Activated CD4-positive, CD25-positive, alpha-beta regulatory T cell (primary cell): ENCODE measurements at regions not wholly inside any gene's neighbourhood (a gene's known extent, or its start where the extent isn't known, plus 50 kb on each side); places are given as distances from the start of the nearest gene placed in this dataset.

Source experiments
- DNase-seq, 4 experiments: peaks; one replicate each; lab custom pipeline; 2025; lab: John Stamatoyannopoulos, UW

- DNase-seq = no peak
Measured at GRCh38 chr12:92582475-92582874, 120.3 kb upstream of the PLEKHG7 start.

- no peak for DNase-seq
Measured at GRCh38 chr12:92581604-92582003, 121.2 kb upstream of the PLEKHG7 start.

DNA sequence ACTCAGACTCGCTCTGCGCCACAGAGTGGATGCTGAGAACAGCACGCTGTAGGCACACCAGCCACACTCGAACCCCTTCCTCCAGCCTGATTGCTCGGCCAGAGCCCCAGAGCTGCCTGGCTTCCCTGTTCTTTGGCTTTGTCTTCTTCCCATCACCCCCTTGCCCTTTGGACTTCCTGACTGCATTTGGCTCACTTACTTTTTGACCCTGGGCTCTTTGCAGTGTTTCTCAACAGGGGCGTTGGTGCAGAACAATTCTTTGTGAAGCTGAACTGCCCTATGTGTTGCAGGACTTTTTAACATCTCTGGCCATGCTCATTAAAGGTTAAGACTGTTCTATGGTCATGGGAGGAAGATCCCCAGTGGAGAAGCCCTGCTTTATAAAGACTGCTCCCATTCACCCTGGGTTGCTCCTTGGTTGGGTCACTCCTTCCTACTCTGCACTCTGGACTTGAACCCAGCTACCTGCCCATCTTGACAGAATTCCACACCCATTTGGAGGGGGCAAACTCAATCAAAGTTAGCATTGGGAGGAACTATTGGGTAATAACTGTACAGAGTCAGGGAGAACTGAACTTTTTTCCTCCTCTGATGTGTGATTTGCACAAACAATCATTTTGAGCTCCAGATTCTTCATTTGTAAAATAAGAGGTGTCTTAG lies 127.7 kb upstream of the PLEKHG7 start:
- DNase-seq = no peak

GRCh38 chr12:92574051-92574783 lies 128.6 kb upstream of the PLEKHG7 start:
- no peak for DNase-seq

DNA sequence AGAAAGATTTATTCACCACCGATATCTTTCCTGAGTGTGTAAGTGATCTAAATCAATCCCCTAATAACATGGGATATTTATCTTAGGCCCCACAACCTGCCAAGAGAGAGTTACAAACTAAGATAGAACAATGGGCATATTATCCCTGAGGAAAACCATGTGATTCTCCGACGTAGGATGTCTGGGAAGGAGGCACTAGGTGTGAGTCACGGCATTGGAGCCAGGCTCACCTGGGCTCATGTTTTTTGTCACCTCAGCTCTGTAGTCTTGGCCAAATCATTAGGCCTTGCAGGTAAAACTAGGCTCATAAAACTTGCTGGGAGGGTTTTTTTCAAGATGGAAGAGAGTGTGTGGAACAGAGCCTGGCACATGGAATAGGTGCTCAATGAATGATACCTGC lies 129.7 kb upstream of the PLEKHG7 start:
- no peak for DNase-seq

GRCh38 chr12:92571844-92572543 lies 130.8 kb upstream of the PLEKHG7 start:
- DNase-seq = no peak

DNA sequence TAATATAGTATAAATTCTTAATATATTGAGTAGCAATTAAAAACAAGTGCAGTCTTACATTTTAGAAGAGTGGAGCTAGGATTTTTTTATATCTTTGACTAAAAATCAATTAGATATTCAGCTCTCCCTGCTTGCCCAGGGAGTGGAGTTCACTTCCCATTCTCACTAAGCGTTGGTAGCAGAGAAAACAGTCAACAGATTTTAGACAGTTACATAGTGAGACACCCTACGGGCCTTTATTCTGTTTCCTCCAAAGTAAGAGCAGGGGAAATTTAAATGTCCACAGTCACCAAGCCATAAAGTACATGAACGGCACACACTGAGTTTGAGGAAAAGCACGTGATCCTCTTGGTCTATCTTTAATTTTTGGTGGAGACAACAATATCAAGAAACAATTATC lies 131.6 kb upstream of the PLEKHG7 start:
- DNase-seq = no peak

DNA sequence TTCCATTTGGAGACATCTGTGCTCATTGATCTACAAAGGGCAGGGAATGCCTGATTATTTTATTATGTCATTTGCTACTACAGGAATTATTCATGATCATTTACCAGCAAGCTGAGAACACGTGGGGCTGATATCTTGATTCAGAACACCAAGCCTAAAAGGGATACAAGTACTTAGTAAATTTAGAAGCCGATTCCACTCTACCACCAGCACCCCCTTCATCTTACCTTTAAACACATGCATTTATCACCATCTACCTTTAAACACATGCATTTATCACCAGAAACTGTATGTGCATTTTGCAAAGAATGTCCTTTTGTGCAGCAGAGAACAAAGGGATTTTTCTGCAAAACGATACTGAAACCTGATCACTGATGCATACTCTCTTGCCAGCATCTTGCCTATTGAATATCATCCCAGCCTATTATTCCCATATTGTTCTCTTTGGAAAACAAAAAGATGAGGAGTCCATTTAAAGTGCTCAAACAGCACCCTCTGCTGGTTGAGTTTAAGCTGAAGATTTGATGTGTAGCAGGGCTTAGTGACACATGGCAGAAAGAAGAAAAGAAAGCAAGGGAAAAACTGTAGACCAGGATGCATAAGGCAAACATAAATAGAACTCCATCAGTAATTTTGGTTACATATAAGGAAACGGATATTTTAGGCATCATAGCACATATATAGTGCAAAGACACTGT lies 132.6 kb upstream of the PLEKHG7 start:
- peak in 1 of 4 experiments; percentile 4 for DNase-seq

DNA sequence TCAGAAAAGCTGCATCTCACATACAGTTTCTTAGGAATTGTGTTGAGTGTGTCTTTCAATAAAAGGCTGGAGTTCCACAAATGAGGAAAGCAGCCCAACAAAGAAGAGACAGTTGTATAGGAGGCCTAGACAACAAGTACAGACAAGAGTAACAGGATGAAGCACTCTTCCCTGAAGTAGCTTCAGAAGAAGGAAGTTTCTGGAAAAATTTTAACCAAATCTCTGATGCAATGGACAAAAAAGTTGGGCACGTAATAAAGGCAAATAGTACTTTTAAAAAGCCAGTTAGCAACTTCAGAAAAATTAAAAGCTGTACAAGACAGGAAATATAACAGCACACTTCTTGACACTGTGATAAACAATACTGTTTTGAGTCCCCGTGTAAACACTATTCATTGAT lies 134.1 kb upstream of the PLEKHG7 start:
- no peak for DNase-seq

GRCh38 chr12:92566448-92567019 lies 136.3 kb upstream of the PLEKHG7 start:
- DNase-seq = no peak

GRCh38 chr12:92563819-92564218 lies 139.0 kb upstream of the PLEKHG7 start:
- no peak for DNase-seq

DNA sequence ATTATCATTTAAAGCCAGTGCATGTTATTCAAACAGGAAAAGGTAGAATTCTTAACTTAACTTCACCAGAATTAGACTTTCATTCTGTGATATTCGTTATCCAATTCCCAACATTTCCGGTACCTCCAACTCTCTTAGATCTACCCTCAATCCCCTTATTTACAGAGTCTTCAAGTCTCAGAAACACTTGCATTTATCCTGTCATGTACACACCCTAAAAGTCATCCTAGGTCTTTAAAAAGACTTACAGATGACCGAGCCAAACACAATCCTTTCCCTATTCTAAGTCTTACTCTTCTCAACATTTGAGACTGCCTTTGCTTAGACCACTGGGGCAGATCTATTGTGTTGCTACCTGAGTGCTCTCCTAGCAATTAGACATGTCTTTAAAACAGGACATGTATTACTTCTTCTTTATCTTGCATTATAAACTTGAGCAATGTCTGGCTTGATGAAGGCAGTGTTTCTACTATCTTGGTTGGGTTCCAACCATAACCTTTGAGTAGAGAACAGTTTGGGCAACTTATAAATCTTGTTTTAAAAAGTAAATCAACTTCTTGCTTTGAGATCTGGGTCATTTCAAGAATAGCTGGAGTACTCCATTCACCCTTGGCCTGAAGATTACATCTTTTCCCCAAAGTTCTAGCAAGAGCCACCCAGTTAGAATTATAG lies 140.6 kb upstream of the PLEKHG7 start:
- DNase-seq = no peak

DNA sequence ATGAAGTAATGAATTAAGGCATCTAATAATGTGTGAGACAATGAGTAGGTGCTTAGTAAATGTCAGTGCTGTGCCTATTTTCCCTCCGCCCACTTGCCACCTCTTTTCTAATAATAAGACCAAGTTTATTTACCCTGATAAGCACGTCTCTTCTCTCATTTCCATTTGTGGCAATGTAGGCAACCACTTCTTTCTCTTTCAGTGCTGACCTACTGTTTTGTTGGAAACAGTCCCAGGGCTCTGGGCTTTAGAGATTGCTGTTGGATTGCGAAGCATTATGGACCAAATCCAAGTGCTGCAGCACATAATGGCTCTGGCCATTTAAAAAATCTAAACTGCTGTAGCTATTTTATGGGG lies 141.3 kb upstream of the PLEKHG7 start:
- no peak for DNase-seq

- no peak for DNase-seq
Measured at GRCh38 chr12:92560713-92561542, 141.9 kb upstream of the PLEKHG7 start.

GRCh38 chr12:92558806-92559205 lies 144.0 kb upstream of the PLEKHG7 start:
- no peak for DNase-seq

DNA sequence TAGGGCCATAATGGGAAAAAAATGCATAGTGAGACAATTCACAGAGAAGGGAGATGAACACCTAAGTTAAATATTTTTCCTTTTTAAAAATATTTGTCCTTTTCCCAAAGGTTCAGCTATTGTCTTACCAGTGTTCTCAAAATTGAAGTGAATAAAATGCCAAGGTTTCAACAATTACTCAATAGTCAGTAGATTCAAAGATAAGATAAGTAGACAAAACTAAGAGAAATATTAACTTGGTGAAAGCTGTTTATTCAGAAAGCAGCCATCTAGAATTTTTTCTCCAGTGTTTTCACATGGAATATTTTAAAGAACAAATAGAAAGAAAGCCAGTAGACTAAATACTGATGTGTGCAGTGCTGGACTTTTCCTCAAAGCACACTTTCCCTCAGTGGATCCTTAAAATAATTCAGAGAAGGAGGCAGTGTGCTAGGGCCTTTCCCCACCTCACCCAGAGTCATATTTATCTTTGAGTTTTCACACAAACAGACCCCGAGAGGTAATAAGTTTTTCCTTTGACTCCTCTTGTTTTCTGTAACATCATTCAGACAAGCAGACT lies 144.5 kb upstream of the PLEKHG7 start:
- no peak for DNase-seq

DNA sequence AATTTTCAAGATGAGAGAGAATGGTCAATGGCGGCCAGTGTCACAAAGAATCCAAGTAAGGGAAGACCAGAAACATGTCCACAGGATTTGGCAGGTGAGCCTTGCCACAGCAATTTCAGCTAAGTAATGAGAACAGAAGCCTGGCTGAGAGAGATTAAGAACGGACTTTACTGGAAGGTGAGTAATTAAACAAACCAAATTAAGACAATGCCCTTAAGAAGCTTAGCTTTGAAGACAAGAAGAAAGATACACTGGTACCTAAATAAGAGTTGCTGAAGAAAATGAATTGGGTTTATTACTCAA lies 145.4 kb upstream of the PLEKHG7 start:
- DNase-seq = no peak

DNA sequence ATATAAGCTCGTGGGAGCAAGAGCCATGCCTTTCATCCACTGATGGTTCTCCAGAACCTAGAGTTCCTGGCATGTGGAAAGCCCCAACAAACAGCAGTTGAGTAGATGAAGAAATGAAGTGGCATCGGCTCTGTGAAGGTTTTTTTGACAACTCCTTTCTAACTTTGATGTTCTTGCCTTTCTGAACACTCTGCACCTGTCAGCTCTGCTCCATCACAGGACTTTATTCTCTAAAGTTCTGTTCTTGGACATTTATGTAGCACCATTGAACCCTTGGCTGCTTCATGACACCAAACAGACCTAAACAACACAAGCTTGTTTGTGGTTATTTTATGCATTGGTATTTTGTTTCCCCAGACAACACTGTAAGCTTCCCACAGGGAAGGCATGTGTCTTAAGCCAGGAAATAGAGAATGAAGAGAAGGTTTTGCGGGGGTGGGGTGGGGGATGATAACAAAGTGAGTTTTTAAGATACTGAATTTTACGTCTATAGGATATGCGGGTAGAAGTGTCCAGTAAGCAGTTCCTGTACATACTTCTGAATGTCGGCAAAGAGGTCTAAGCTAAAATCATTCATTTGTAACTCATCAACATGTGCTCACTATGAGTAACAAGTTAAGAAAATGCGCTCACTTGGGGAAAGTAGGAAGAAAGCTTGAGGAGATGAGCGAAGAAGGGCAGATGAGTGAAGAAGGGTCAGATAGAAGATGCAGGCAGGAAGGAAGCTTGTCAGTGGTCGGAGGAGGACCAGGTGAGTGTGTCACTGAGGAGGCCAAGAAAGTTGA lies 146.0 kb upstream of the PLEKHG7 start:
- no peak for DNase-seq

DNA sequence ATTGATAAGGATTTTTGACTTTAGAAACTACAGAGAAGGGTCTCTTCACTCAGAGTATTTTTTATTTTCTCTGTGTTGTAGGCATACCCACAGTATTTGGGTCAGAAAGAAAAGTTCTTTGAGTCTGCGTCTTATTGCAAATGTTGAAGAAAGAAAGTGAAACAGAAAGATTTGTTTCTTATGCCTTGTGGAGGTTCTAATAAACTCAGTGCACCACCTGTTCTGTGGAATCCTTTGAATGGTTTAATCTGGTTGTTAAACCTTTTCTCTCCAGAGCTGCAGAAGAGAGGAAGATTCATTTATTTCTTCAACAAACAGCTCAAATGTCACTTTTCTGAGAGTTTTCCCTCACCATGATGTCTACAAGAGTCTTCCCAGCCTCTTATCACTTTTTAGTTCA lies 146.6 kb upstream of the PLEKHG7 start:
- no peak for DNase-seq
